ENCODE measurements at regions not wholly inside any gene's neighbourhood (a gene's known extent, or its start where the extent isn't known, plus 50 kb on each side); places are given as distances from the start of the nearest gene placed in this dataset.

DNA sequence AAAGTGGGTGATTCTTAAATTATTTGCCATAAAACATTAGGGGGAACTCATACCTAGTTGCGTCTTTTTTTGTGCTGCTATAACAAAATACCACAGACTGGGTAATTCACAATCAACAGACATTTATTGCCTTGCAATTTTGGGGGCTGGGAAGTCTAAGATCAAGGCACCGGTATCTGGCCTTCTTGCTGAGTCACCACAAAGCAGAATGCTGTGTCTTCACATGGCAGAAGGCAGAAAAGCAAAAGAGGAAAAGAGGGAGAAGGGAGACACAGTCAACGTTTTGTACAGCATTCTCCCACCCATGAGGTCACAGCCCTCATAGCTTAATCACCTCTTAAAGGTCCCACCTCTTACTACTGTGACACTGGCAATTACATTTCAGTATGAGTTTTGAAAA, 291.0 kb downstream of the CHRM3 start:
- TF ChIP-seq, protein P1, sequence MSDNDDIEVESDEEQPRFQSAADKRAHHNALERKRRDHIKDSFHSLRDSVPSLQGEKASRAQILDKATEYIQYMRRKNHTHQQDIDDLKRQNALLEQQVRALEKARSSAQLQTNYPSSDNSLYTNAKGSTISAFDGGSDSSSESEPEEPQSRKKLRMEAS (CRISPR knock-in tag; IDR thresholded peaks at IDR 0.05) = no peak
- no peak for TF ChIP-seq CTCF (IDR thresholded peaks at IDR 0.05)

All from WTC11 (cell line).